KOPT-K1 (cell line): ENCODE measurements at regions not wholly inside any gene's neighbourhood (a gene's known extent, or its start where the extent isn't known, plus 50 kb on each side); places are given as distances from the start of the nearest gene placed in this dataset.
"Not testable (repeated sequence)": the region's sequence is repeated elsewhere in the genome, so short reads cannot be mapped to it uniquely, and the experiment has no call there.

Experiments used
- H3K27ac ChIP-seq: fragments of 200-600 bp; sonication (generic); 2 replicates; pipeline ENCODE4 v1.5.1; 2016; ENCODE audit warnings: antibody characterized with exemption, mild to moderate bottlenecking, low read depth, low read length; ENCODE audit not compliant: poor library complexity, severe bottlenecking
- H3K36me3 ChIP-seq: fragments of 200-600 bp; sonication (generic); 2 replicates; pipeline ENCODE4 v1.5.1; 2017; ENCODE audit warnings: antibody characterized with exemption, mild to moderate bottlenecking, low read length, moderate library complexity; ENCODE audit not compliant: insufficient read depth
- H3K9me3 ChIP-seq: fragments of 200-600 bp; sonication (generic); 2 replicates; pipeline ENCODE4 v1.5.1; 2017; ENCODE audit warnings: antibody characterized with exemption, low read length, mild to moderate bottlenecking; ENCODE audit not compliant: insufficient read depth, poor library complexity, severe bottlenecking

DNA sequence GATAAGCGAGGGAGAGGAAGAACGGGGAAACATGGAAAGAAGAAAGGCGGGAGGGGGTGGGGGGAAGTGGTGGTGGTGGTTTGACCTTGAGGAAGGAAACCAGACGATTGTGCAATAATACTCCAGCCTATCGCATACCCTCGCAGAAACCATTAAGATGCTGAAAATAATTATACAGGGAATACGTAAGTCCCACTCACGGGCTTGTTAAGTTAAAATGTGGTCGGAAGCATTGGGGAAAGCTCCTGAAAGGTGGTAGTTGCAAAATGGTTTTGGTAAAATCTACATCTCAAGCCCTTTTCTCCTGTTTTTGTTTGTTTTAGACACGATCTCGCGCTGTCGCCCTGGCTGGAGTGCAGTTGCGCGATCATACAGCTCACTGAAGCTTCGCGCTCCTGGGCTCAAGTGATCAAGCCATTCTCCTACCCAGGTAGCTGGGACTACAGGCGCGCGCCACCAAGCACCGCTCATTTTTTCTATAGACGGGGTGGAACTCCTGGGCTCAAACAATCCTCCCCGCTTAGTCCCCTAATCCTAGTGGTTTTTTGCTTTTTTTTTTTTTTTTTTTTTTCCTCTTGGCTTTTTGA is 128.9 kb upstream of the ZNF184 start:
- no peak overlapping the region for H3K27ac ChIP-seq
- H3K9me3 ChIP-seq: no peaks in the 10 kb centered on the region
- H3K36me3 ChIP-seq: no peaks in the 10 kb centered on the region

DNA sequence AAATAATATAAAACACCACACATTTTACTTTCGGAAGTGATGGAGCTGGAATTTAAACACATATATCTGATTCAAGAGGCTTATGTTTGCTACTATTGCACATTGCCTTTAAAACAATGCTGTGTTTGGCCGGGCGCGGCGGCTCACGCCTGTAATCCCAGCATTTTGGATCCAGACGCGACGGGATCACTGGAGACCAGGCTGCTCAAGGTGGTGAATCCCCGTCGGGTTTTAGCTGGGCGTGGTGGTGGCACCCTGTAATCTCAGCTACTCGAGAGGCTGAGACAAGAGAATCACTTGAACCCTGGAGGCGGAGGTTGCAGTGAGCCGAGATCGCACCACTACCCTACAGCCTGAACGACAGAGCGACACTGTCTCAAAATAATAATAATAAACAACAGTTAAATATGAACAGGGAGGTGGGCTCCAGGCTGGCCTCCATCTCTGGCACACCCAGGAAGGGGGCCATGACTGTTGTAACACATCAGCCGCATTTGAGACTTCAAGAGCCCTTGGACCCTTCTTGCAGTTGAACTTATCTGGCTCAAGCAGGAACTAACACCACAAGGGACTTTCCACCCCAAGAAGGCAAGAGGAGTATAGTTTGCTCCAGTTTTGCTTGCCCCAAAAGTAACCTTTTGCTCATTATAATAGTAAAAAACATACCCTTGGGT is 127.1 kb upstream of the ZNF184 start:
- Histone ChIP-seq H3K9me3 (no peaks in the 10 kb centered on the region), H3K36me3 (no peaks in the 10 kb centered on the region), H3K27ac (no peak overlapping the region)

DNA sequence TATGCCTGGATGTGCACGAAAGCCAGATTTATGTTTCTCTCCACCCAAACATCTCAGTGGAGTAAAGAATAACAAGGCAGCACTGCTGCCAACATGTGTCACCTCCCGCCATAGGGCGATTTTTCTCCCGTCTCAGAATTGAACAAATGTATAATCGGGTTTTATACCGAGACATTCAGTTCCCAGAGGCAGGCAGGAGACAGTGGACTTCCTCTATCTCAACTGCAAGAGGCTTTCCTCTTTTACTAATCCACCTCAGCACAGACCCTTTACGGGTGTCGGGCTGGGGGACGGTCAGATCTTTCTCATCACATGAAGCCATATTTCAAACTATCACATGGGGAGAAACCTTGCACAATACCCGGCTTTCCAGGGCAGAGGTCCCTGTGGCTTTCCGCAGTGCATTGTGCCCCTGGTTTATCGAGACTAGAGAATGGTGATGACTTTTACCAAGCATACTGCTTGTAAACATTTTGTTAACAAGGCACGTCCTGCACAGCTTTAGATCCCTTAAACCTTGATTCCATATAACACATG is 124.2 kb upstream of the ZNF184 start:
- H3K27ac ChIP-seq, H3K9me3 ChIP-seq, H3K36me3 ChIP-seq: not testable (repeated sequence)

DNA sequence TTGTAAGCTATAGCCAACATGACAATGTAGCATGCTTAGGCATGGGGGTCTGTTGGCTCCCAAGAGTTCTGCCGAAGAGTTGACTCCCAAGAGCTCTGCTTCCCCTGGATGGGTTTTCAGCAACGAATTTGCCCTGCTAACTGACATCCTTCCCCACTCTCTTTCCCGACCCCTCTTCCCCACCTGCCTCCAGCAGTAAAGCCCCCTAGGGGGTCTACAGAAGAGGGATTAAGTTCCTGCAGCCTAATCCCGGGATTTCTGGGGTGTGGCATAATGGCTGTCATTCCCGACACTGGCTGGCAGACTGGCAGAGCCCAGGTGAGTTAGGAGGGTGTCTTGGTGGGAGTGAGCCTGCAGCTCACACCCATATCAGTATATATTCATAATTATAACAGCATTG is 121.0 kb upstream of the ZNF184 start:
- H3K9me3 ChIP-seq: no peaks in the 10 kb centered on the region
- no peak overlapping the region for H3K27ac ChIP-seq
- no peaks in the 10 kb centered on the region for H3K36me3 ChIP-seq

DNA sequence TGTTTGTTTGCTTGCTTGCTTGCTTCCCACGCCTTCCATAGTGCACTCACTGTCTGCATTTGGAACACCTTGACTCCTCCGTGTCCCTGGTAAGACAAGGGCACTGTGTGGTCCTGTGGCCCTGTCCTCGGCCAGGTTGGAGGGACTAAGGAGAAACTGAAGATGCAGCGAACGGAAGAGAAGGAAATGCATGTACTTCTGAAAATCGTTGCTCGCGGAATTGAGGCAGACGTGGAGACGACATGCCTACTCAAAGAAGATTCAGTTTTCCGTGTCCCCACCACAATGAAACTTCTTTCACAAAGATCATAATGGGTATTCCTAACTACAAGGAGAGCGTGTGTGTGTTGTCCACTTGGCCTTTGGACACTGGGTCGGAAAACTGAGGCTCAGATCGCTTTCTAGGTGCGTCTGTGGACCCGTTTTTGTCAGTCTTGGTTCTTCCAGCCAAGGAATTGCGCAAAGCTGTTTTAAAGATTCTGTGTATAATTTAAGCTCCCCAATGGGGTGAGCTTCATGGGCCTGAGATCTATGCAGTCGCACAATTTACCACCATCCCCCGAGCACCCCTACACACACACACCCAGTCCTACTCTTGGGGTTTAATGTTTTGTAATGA is 120.4 kb upstream of the ZNF184 start:
- no peak overlapping the region for H3K27ac ChIP-seq
- no peaks in the 10 kb centered on the region for H3K9me3 ChIP-seq
- no peaks in the 10 kb centered on the region for H3K36me3 ChIP-seq

DNA sequence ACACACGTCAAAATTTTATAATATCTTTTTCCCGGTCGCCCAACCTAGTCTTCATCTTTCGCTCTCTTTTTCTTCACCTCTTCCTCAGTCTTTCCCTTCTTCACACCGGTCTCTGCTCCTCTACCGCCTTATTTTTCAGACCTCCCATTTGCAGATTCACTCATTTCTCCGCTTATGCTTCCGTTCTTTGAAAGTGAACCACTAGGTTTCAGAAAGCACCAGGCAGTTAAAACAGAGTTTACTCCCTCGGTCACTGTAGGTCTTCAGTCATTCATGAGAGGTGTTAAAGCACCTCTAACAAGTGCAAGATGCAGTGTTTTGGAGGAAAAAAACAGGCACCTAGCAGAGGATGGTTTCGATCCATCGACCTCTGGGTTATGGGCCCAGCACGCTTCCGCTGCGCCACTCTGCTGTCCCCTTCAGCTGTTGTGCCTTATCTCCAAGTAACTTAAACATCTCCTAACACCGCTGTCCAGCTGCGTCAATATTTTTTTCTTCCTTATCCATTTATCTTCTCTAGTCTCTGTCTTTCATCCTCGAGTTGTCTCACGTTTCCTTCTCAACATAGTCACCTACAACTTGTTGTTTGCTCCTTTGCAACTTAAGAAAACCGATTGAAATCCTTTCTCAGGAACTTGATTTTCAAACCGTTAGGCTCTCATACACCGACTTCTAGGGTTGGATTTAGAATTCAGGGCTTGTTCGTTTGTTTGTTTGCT is 119.7 kb upstream of the ZNF184 start:
- H3K36me3 ChIP-seq: no peaks in the 10 kb centered on the region
- no peak overlapping the region for H3K27ac ChIP-seq
- H3K9me3 ChIP-seq: no peaks in the 10 kb centered on the region

DNA sequence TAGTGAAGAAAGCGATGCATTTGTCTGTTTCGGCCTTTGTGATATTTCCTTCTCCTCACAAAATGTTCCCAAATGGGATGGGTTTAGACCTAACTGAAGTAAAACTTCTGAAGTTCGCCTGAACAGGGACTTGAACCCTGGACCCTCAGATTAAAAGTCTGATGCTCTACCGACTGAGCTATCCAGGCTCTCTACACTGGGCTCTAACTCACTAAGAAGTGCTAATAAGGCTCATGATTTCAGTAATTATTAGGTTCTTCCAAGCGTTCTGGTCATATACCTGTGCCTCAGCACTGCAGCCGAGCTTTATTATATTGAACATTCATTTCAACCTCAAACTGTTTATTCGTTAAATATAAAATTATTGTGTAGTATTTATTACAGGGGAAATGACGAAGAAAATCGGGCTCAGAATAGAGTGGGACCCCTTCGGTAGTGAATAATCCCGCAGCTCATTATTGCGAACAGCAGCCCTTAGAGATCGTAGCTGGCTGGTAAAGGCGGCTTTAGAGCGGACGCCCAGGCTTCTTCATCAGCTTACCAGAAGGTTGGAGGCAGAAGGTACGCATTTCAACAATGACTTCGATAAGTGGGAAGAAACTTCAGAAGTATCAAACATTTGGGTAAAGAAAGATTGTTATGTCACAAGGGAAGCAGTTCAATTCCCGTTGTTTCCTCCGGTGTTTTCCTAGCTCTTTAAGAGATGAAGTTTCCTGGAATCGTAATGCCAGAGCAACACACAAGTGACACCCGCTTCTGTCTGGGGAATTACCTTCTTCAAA is 119.0 kb upstream of the ZNF184 start:
- no peaks in the 10 kb centered on the region for H3K9me3 ChIP-seq
- H3K36me3 ChIP-seq: no peaks in the 10 kb centered on the region
- no peak overlapping the region for H3K27ac ChIP-seq

DNA sequence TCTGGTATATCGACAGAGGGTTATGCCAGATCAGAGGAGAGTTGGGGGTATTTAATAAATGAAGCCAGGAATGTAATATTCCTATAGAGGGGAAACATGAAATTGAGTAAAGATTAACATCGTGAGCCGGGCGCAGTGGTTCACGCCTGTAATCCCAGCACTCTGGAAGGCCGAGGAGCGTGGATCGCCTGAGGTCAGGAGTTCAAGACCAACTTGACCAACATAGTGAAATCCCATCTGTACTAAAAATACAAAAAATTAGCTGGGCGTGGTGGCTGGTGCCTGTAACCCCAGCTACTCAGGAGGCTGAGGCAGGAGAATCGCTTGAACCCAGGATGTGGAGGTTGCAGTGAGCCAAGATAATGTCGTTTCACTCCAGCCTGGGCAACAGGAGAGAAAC is 112.4 kb upstream of the ZNF184 start:
- H3K9me3 ChIP-seq, H3K27ac ChIP-seq, H3K36me3 ChIP-seq: not testable (repeated sequence)

DNA sequence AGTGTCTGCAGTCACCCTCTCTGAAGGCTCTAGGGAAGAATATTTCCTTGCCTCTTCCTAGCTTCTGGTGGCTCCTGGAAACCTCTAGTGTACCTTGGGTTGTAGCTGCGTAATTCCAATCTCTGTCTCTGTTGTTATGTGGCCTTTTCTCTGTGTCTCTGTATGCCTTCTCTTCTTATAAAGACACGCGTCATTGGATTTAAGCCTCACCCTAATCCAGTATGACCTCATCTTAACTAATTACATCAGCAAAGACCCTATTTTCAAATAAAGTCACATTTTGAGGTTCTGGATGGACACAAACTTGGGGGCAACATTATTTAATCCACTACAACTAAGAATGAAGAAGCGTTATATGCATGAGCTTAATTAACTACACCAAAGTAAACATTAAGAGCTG is 111.4 kb upstream of the ZNF184 start:
- Histone ChIP-seq H3K9me3 (no peaks in the 10 kb centered on the region), H3K36me3 (no peaks in the 10 kb centered on the region), H3K27ac (no peak overlapping the region)

DNA sequence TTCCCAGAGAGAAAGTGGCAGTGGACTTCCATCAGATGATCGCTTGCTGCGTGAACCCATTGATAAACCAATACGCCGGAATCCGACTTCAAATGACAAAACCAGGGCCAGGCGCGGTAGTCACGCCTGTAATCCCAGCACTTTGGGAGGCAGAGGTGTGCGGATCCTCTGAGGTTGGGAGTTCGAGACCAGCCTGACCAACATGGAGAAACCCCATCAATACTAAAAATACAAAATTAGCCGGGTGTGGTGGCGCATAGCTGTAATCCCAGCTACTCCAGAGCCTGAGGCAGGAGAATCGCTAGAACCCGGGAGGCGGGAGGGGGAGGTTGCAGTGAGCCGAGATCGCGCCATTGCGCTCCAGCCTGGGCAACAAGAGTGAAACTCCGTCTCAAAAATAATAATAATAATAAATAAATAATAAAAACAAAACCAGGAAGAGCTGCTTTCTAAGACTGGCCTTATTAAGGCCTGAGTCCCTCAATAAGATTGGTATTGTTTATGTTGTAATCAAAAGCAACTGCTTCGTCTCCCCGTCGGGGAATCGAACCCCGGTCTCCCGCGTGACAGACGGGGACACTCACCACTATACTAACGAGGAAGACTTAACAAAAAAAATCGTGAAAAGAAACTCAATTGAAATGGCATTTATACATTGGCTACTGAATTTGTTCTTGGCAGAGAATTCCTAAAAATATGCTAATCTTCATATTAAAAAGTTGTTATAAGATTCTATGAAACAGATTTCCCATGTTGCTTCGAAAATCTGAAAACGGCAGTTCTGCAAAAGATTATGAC is 110.2 kb upstream of the ZNF184 start:
- H3K36me3 ChIP-seq: no peaks in the 10 kb centered on the region
- no peaks in the 10 kb centered on the region for H3K9me3 ChIP-seq
- H3K27ac ChIP-seq: no peak overlapping the region

DNA sequence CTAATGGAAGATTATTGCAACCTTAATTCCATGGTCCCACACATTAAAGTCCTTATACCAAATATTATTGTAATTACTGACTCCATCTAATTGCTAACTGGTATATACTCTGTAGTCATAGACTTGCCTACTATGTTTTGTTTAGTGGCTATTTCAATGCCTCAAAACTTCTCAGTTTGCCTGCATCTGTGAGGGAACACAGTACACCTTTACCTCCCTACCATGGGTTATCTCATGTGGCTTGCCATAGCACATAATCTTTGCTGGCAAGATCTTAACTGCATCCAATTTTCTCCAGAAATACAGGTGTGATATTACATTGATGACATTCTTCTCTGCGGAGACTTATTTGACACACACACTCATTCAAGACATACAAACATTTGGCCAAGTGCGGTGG is 107.1 kb upstream of the ZNF184 start:
- H3K9me3 ChIP-seq: no peaks in the 10 kb centered on the region
- no peak overlapping the region for H3K27ac ChIP-seq
- no peaks in the 10 kb centered on the region for H3K36me3 ChIP-seq

DNA sequence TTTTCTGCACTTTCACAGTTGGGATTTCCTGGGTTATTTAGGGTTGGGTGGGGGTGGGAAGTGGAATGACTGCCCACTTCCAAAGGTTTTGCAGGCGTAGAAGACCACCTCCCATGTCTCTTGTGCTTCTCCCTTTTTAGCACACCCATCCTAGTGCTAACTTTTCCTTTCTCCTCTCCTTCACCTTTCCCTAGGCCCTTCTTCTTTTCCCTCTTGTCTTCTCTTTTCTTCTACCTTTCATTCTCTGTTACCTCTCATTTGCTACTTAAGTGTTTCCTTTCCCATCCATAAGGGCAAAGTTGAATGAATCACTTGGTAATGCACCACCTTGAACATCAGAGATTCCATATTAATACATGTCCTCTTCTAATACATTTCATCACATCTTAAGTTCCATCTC is 105.0 kb upstream of the ZNF184 start:
- no peaks in the 10 kb centered on the region for H3K36me3 ChIP-seq
- H3K27ac ChIP-seq: no peak overlapping the region
- H3K9me3 ChIP-seq: no peaks in the 10 kb centered on the region

DNA sequence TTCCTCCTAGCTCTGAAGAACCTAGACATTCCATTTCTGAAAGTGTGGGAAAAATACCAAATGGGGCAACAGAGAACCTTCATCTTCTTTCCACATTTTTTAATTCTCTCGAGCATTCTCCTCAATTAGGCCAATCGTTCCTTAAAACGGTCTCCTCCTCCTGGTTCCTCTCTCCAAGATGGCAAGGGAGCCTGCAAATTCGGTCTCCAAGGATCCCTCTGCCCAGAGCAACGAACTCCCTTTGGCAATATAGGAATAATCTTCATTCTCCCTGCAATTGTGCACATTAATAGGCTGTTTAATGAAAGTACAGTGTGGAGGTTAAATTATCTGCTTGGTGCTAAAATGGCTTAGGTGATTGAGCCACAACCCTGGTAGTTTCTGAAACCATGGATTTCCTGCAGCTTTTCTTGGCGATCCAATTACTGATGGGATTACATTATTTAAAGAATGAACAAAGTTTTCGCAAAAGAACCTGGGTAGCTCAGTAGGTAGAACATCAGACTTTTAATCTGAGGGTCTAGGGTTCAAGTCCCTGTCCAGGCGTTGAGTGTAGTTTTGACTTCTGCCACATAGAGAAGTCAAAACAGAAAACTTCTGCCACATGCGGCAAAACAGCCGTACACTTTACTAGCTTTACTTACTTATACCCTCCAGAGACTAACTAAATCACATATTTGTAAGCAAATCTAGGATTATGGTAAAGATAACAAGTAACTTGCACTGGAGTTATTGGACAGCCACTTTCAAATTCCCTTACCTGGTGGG is 102.9 kb upstream of the ZNF184 start:
- no peaks in the 10 kb centered on the region for H3K9me3 ChIP-seq
- no peak overlapping the region for H3K27ac ChIP-seq
- H3K36me3 ChIP-seq: no peaks in the 10 kb centered on the region
